HL-60 (cell line): ENCODE measurements at regions not wholly inside any gene's neighbourhood (a gene's known extent, or its start where the extent isn't known, plus 50 kb on each side); places are given as distances from the start of the nearest gene placed in this dataset.
"Not testable (repeated sequence)": the region's sequence is repeated elsewhere in the genome, so short reads cannot be mapped to it uniquely, and the experiment has no call there.

Experiments
- DNase-seq, 2 experiments: peaks; one replicate each; pipeline ENCODE4 v3.0.0-alpha.2; 2010 to 2020; ENCODE audit warnings: low read depth in 1 of 2, low spot score in 1 of 2
- H3K27ac ChIP-seq: fragments of 250-450 bp; sonication (Bioruptor Pico); replicated peaks from 2 replicates; pipeline ENCODE4 v1.5.1; 2020; ENCODE audit warnings: mild to moderate bottlenecking, moderate library complexity
- H3K27me3 ChIP-seq: fragments of 250-450 bp; sonication (Bioruptor Pico); 2 replicates; pipeline ENCODE4 v1.5.1; 2021; ENCODE audit warnings: mild to moderate bottlenecking, moderate library complexity; ENCODE audit not compliant: insufficient read depth, poor library complexity, severe bottlenecking
- H3K4me3 ChIP-seq: replicated peaks from 2 replicates; pipeline ENCODE4 v1.5.1; 2011; ENCODE audit warnings: mild to moderate bottlenecking, control low read depth, low read length; ENCODE audit not compliant: insufficient read depth
- GABPA ChIP-seq: IDR thresholded peaks from 2 replicates; pipeline ENCODE4 v1.6.1; 2012; ENCODE audit warnings: low read depth
- POLR2AphosphoS5 ChIP-seq: IDR thresholded peaks from 2 replicates; pipeline ENCODE4 v1.6.1; 2012; ENCODE audit warnings: low read depth
- SPI1 ChIP-seq: IDR thresholded peaks from 2 replicates; pipeline ENCODE4 v1.6.1; 2012; ENCODE audit warnings: low read depth, mild to moderate bottlenecking, borderline replicate concordance
- TF ChIP-seq, protein P1 (sequence below): IDR thresholded peaks from one replicate; pipeline ENCODE4 v1.5.1; 2011; ENCODE audit warnings: low read length, control low read depth, inconsistent platforms; ENCODE audit not compliant: insufficient read depth
- TF ChIP-seq, protein P2 (sequence below): IDR thresholded peaks from 2 replicates; pipeline ENCODE4 v1.6.1; 2012; ENCODE audit warnings: low read depth; ENCODE audit not compliant: insufficient replicate concordance

DNA sequence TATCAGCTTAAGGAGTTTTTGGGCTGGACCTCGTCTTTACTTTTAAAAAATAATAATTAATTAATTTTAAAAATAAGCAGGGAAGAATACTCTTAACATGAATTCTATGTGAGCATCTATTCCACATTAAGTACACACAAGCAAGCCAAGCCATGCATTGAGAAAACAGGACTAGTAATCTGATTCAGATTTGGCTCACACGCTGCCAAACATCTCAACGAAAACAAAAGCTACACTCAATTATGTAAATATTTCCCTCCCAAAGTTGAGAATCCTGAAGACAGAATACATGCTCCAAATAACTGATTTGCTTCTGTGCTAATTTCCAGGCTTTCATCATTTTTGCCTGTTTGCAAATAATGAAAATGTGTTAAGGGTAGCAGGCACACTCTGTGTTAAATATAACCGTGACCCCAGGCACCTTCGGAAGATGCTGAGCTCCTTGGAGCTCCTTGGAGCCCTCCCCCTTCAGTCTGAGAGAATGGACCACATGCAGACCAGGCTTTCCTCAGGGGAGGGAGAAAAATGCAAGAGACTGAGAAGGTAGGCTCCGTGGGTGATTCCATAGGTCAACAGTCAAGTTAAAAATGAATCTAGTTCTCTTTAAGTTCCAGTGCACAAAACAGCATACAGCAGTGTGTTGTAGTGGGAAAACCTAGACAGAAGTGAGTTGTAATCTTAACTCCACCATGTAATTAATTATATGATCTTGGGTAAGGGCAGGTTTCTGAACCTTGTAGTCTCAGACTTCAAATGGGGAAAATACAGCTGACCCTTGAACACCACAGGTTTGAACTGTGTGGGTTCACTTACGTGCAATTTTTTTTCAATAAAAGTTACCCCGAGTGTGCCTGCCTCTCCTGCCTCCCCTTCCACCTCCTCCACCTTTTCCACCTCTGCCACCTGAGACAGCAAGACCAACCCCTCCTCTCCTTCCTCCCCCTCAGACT lies 161.3 kb upstream of the RREB1 start:
- H3K27me3 ChIP-seq: no peaks in the 10 kb centered on the region
- no peak for DNase-seq
- H3K4me3 ChIP-seq: no peak overlapping the region
- no peak for TF ChIP-seq SPI1
- no peak overlapping the region for H3K27ac ChIP-seq

DNA sequence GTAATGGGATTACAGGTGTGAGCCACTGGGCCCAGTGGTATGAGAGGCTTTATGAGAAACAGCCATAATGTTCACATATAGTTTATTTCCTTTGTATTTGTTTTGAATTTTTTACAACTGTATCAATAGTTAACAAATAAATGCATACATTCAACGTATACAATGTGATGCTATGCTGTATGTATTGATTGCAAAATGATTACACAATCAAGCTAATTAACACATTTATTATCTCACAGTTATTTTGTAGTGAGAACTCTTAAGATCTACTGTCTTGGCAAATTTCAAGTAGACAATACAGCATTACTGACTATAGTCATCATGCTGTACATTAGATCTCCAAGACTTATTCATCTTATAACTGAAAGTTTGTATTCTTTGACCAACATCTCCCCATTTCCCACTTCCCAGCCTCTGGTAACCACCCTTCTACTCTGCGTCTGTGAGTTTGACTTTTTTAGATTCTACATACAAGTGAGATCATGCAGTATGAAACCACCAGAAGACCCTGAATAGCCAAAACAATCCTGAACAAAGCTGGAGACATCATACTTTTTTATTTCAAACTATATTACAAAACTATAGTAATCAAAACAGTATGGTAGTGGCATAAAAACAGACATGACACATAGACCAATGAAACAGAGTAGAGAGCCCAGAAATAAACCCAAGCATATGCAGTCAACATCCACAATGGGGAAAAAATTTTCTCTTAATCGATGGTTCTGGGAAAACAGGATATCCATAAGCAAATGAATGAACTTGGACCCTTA lies 157.2 kb upstream of the RREB1 start:
- TF ChIP-seq POLR2AphosphoS5 (no peak), GABPA (no peak), SPI1 (no peak)
- TF ChIP-seq, protein P1, sequence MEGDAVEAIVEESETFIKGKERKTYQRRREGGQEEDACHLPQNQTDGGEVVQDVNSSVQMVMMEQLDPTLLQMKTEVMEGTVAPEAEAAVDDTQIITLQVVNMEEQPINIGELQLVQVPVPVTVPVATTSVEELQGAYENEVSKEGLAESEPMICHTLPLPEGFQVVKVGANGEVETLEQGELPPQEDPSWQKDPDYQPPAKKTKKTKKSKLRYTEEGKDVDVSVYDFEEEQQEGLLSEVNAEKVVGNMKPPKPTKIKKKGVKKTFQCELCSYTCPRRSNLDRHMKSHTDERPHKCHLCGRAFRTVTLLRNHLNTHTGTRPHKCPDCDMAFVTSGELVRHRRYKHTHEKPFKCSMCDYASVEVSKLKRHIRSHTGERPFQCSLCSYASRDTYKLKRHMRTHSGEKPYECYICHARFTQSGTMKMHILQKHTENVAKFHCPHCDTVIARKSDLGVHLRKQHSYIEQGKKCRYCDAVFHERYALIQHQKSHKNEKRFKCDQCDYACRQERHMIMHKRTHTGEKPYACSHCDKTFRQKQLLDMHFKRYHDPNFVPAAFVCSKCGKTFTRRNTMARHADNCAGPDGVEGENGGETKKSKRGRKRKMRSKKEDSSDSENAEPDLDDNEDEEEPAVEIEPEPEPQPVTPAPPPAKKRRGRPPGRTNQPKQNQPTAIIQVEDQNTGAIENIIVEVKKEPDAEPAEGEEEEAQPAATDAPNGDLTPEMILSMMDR: no peak
- TF ChIP-seq, protein P2, sequence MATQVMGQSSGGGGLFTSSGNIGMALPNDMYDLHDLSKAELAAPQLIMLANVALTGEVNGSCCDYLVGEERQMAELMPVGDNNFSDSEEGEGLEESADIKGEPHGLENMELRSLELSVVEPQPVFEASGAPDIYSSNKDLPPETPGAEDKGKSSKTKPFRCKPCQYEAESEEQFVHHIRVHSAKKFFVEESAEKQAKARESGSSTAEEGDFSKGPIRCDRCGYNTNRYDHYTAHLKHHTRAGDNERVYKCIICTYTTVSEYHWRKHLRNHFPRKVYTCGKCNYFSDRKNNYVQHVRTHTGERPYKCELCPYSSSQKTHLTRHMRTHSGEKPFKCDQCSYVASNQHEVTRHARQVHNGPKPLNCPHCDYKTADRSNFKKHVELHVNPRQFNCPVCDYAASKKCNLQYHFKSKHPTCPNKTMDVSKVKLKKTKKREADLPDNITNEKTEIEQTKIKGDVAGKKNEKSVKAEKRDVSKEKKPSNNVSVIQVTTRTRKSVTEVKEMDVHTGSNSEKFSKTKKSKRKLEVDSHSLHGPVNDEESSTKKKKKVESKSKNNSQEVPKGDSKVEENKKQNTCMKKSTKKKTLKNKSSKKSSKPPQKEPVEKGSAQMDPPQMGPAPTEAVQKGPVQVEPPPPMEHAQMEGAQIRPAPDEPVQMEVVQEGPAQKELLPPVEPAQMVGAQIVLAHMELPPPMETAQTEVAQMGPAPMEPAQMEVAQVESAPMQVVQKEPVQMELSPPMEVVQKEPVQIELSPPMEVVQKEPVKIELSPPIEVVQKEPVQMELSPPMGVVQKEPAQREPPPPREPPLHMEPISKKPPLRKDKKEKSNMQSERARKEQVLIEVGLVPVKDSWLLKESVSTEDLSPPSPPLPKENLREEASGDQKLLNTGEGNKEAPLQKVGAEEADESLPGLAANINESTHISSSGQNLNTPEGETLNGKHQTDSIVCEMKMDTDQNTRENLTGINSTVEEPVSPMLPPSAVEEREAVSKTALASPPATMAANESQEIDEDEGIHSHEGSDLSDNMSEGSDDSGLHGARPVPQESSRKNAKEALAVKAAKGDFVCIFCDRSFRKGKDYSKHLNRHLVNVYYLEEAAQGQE: no peak
- H3K4me3 ChIP-seq: no peak overlapping the region
- no peaks in the 10 kb centered on the region for H3K27me3 ChIP-seq
- no peak overlapping the region for H3K27ac ChIP-seq
- DNase-seq: no peak

DNA sequence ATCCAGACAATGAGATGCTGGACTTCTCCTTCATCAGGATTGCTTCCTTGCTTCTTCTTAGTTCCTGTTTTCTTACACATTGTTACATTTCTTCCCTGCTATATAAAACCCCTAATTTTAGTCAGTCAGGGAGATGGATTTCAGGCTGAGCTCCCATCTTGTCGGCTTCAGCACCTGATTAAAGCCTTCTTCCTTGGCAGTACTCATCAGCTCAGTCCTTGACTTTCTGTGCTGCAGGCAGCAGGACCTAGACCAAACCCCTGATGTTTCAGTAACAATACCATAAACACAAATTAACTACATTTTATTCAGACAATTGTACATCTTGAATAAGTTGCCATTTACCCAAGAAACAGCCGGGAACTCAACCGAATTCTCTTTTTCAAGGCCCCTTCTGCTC lies 156.4 kb upstream of the RREB1 start:
- no peak overlapping the region for H3K27ac ChIP-seq
- H3K4me3 ChIP-seq: no peak overlapping the region
- TF ChIP-seq, protein P2: no peak
- no peak for TF ChIP-seq GABPA
- H3K27me3 ChIP-seq: no peaks in the 10 kb centered on the region
- DNase-seq: no peak

DNA sequence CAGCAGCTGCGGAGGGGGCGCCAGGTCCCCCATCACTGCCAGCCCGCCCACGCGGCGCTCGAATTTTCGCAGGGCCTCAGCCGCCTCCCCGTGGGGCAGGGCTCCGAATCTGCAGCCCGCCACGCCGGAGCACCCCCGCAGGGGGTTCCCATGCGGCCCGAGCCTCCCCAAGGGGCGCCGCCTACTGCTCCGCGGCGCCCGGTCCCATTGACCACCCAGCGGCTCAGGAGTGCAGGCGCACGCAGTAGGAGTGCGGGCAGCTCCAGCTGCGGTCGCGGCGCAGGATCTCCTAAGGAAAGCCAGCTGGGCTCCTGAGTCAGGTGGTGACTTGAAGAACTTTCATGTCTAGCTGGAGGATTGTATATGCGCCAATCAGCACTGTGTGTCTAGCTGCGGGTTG lies 155.3 kb upstream of the RREB1 start:
- Histone ChIP-seq H3K27ac (no peak overlapping the region), H3K27me3 (no peaks in the 10 kb centered on the region), H3K4me3 (no peak overlapping the region)
- TF ChIP-seq, protein P1: no peak
- no peak for TF ChIP-seq POLR2AphosphoS5
- TF ChIP-seq GABPA: no peak
- TF ChIP-seq, protein P2: no peak
- TF ChIP-seq SPI1: no peak
- no peak for DNase-seq

DNA sequence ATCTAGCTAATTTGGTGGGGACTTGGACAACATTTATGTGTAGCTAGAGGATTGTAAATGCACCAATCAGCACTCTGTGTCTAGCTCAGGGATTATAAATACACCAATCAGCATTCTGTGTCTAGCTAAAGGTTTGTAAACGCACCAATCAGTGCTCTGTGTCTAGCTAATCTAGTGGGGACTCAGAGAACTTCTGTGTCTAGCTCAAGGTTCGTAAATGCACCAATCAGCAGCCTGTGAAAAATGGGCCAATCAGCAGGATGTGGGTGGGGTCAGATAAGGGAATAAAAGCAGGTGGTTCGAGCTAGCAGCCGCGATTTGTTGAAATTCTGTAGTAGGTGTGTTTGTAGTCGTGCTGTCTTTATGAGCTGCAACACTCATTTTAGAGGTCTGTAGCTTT lies 154.8 kb upstream of the RREB1 start:
- not testable (repeated sequence) for H3K27me3 ChIP-seq, DNase-seq, H3K27ac ChIP-seq, H3K4me3 ChIP-seq
